SK-N-SH (cell line): ENCODE measurements at regions not wholly inside any gene's neighbourhood (a gene's known extent, or its start where the extent isn't known, plus 50 kb on each side); places are given as distances from the start of the nearest gene placed in this dataset.
"Not testable (repeated sequence)": the region's sequence is repeated elsewhere in the genome, so short reads cannot be mapped to it uniquely, and the experiment has no call there.

Experiments
- CTCF ChIA-PET: fragments of 300-600, 350-600 bp; formaldehyde crosslinking; extraction: SDS; loops from one replicate; lab custom pipeline; 2021; lab: Yijun Ruan, JAX
- POLR2A ChIA-PET: fragments of 350-600 bp; sonication (Branson Sonifier 250); formaldehyde crosslinking; extraction: SDS; loops from one replicate; lab custom pipeline; 2020; ENCODE audit warnings: antibody characterized with exemption, inconsistent platforms; lab: Yijun Ruan, JAX
- DNase-seq: peaks from one replicate; pipeline ENCODE4 v3.0.0; 2012
- H2AFZ ChIP-seq: fragments of 200-600 bp; sonication (generic); 2 replicates; pipeline ENCODE4 v1.8.1; 2016; ENCODE audit warnings: antibody characterized with exemption, mild to moderate bottlenecking, low read depth
- H3F3A ChIP-seq: fragments of 200-600 bp; sonication (generic); replicated peaks from 2 replicates; pipeline ENCODE3; 2016; ENCODE audit warnings: antibody characterized with exemption, mild to moderate bottlenecking; ENCODE audit not compliant: insufficient read depth
- H3K27ac ChIP-seq, 2 experiments: fragments of 200-500 bp in 1 of 2; fragments of 200-600 bp in 1 of 2; sonication (Bioruptor generic) in 1 of 2; sonication (generic), shearing (Covaris generic) in 1 of 2; 2 replicates each; pipeline versions ENCODE4 v1.5.1 to v1.6.1; 2014 to 2016; ENCODE audit warnings: low read depth in 2 of 2, inconsistent platforms in 1 of 2, low read length in 1 of 2, mild to moderate bottlenecking in 1 of 2, mixed read lengths in 1 of 2
- H3K27me3 ChIP-seq: fragments of 200-600 bp; sonication (generic), shearing (Covaris generic); 2 replicates; pipeline ENCODE4 v1.6.1; 2016; ENCODE audit warnings: mixed run types; ENCODE audit not compliant: insufficient read depth
- H3K36me3 ChIP-seq, 2 experiments: fragments of 200-500 bp in 1 of 2; fragments of 200-600 bp in 1 of 2; sonication (Bioruptor generic) in 1 of 2; sonication (generic) in 1 of 2; replicated peaks in 1 of 2; 2 replicates each; pipeline versions ENCODE3 to v1.5.1; 2014 to 2016; ENCODE audit warnings: low read length in 1 of 2, mild to moderate bottlenecking in 1 of 2; ENCODE audit not compliant: insufficient read depth in 2 of 2, control insufficient read depth in 1 of 2
- H3K4me1 ChIP-seq, 2 experiments: fragments of 200-500 bp in 1 of 2; fragments of 200-600 bp in 1 of 2; sonication (Bioruptor generic) in 1 of 2; sonication (generic), shearing (Covaris generic) in 1 of 2; 2 replicates each; pipeline versions ENCODE4 v1.5.1 to v1.6.1; 2014 to 2016; ENCODE audit warnings: low read depth in 1 of 2, low read length in 1 of 2, mixed run types in 1 of 2; ENCODE audit not compliant: insufficient read depth in 2 of 2, control insufficient read depth in 1 of 2
- H3K4me2 ChIP-seq: fragments of 200-600 bp; sonication (generic), shearing (Covaris generic); 2 replicates; pipeline ENCODE4 v1.6.1; 2017; ENCODE audit warnings: mixed run types
- H3K4me3 ChIP-seq, 2 experiments: fragments of 200-500 bp in 1 of 2; fragments of 200-600 bp in 1 of 2; sonication (Bioruptor generic) in 1 of 2; sonication (generic), shearing (Covaris generic) in 1 of 2; 2 replicates each; pipeline versions ENCODE4 v1.5.1 to v1.8.1; 2014 to 2016; ENCODE audit warnings: low read depth in 2 of 2, inconsistent platforms in 1 of 2, low read length in 1 of 2, mild to moderate bottlenecking in 1 of 2, mixed read lengths in 1 of 2, moderate library complexity in 1 of 2
- H3K79me2 ChIP-seq: fragments of 200-600 bp; sonication (generic); 2 replicates; pipeline ENCODE4 v1.8.1; 2017; ENCODE audit warnings: mild to moderate bottlenecking; ENCODE audit not compliant: insufficient read depth
- H3K9ac ChIP-seq: fragments of 200-600 bp; sonication (generic); 2 replicates; pipeline ENCODE4 v1.6.1; 2017; ENCODE audit warnings: mixed run types
- H3K9me2 ChIP-seq: fragments of 200-600 bp; sonication (generic); 2 replicates; pipeline ENCODE4 v1.6.1; 2017; ENCODE audit warnings: mixed run types
- H3K9me3 ChIP-seq: fragments of 200-600 bp; sonication (generic); 2 replicates; pipeline ENCODE4 v1.6.1; 2017; ENCODE audit warnings: mixed run types, mild to moderate bottlenecking, moderate library complexity
- H4K20me1 ChIP-seq: fragments of 200-600 bp; sonication (generic); 2 replicates; pipeline ENCODE4 v1.6.1; 2017; ENCODE audit warnings: mild to moderate bottlenecking, mixed run types; ENCODE audit not compliant: insufficient read depth
- CHD2 ChIP-seq: fragments of 150-350 bp; IDR thresholded peaks from 2 replicates; pipeline ENCODE4 v1.6.1; 2018; ENCODE audit warnings: low read length; ENCODE audit not compliant: partially characterized antibody
- ELF1 ChIP-seq: IDR thresholded peaks from 2 replicates; pipeline ENCODE4 v1.4.0; 2012
- FOXJ3 ChIP-seq: sonication (generic); formaldehyde crosslinking; IDR thresholded peaks from 2 replicates; pipeline ENCODE4 v1.5.1; 2020; ENCODE audit warnings: mild to moderate bottlenecking, missing genetic modification reagents
- IRF3 ChIP-seq: fragments of 150-350 bp; IDR thresholded peaks from 2 replicates; pipeline ENCODE4 v1.6.1; 2016; ENCODE audit warnings: mild to moderate bottlenecking, low read depth, low read length
- NFIC ChIP-seq: IDR thresholded peaks from 2 replicates; pipeline ENCODE4 v1.4.0; 2012; ENCODE audit warnings: borderline replicate concordance
- POLR2AphosphoS5 ChIP-seq: IDR thresholded peaks from 2 replicates; pipeline ENCODE4 v1.6.1; 2012; ENCODE audit warnings: low read depth, low read length
- RAD21 ChIP-seq: IDR thresholded peaks from 2 replicates; pipeline ENCODE4 v1.6.1; 2012; ENCODE audit warnings: mild to moderate bottlenecking, low read length
- REST ChIP-seq: IDR thresholded peaks from 2 replicates; pipeline ENCODE4 v1.6.1; 2012; ENCODE audit warnings: mild to moderate bottlenecking, low read depth, low read length, moderate library complexity
- RFX5 ChIP-seq: IDR thresholded peaks from 2 replicates; pipeline ENCODE4 v1.6.1; 2012; ENCODE audit warnings: mild to moderate bottlenecking, improper control_type of control experiment, low read length
- WGBS: methylation state at CpG from one replicate; pipeline ENCODE4 v1.1.6; 2017; ENCODE audit warnings: low lambda C conversion rate; 5-methylcytosine and 5-hydroxymethylcytosine counted together

- TF ChIP-seq CHD2 (no peak), RFX5 (no peak), ELF1 (no peak), REST (no peak), NFIC (no peak), FOXJ3 (CRISPR knock-in tag) (no peak), IRF3 (no peak), RAD21 (no peak)
These were observed 285.8 kb upstream of the MEF2C start (continued) for GRCh38 chr5:89168766-89169165.

DNA sequence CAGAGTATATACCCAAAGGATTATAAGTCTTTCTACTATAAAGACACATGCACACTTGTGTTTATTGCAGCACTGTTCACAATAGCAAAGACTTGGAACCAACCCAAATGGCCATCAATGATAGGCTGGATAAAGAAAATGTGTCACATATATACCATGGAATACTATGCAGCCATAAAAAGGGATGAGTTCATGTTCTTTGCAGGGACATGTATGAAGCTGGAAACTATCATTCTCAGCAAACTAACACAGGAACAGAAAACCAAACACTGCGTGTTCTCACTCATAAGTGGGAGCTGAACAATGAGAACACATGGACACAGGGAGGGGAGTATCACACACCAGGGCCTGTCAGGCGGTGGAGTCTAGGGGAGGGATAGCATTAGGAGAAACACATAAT, 281.7 kb upstream of the MEF2C start:
- H4K20me1 ChIP-seq, DNase-seq, H2AFZ ChIP-seq, H3K9me3 ChIP-seq, H3F3A ChIP-seq, H3K4me3 ChIP-seq, CTCF ChIA-PET, H3K4me1 ChIP-seq, POLR2A ChIA-PET, H3K36me3 ChIP-seq, H3K79me2 ChIP-seq, H3K27ac ChIP-seq, H3K9me2 ChIP-seq, H3K27me3 ChIP-seq, H3K4me2 ChIP-seq, H3K9ac ChIP-seq: not testable (repeated sequence)
- 51% methylated on average over 2 of the region's 2 CpGs for WGBS

GRCh38 chr5:89156226-89156625, 273.2 kb upstream of the MEF2C start:
- TF ChIP-seq ELF1 (no peak), POLR2AphosphoS5 (no peak), RFX5 (no peak)
- H3K4me1 ChIP-seq, result no peaks in the 10 kb centered on the region
- H3K4me3 ChIP-seq, result no peak overlapping the region
- H3K27me3 ChIP-seq, result no peaks in the 10 kb centered on the region
- H3K36me3 ChIP-seq, result no peaks in the 10 kb centered on the region
- H3K9me3 ChIP-seq, result no peaks in the 10 kb centered on the region
- H3K4me2 ChIP-seq, result no peak overlapping the region
- no peaks in the 10 kb centered on the region for H3K79me2 ChIP-seq
- no peak overlapping the region for H3K27ac ChIP-seq
- no peaks in the 10 kb centered on the region for H3K9me2 ChIP-seq
- no peak for DNase-seq
- H2AFZ ChIP-seq, result no peak overlapping the region
- CTCF ChIA-PET, result no interaction called here
- H3K9ac ChIP-seq, result no peak overlapping the region
- POLR2A ChIA-PET, result no interaction called here
- H3F3A ChIP-seq, result no peaks in the 10 kb centered on the region
- no peaks in the 10 kb centered on the region for H4K20me1 ChIP-seq
